BE2C (cell line): ENCODE measurements at regions not wholly inside any gene's neighbourhood (a gene's known extent, or its start where the extent isn't known, plus 50 kb on each side); places are given as distances from the start of the nearest gene placed in this dataset.

ENCODE experiments used
- DNase-seq: peaks from one replicate; pipeline ENCODE4 v3.0.0-alpha.2; 2020
- H3K27me3 ChIP-seq: fragments of 250-450 bp; sonication (Bioruptor Pico); 2 replicates; pipeline ENCODE4 v1.5.1; 2020; ENCODE audit warnings: mild to moderate bottlenecking
- H3K36me3 ChIP-seq: fragments of 250-450 bp; sonication (Bioruptor Pico); 2 replicates; pipeline ENCODE4 v1.5.1; 2020; ENCODE audit warnings: mild to moderate bottlenecking
- H3K4me1 ChIP-seq: fragments of 250-450 bp; sonication (Bioruptor Pico); 2 replicates; pipeline ENCODE4 v1.5.1; 2020
- H3K4me3 ChIP-seq: 2 replicates; pipeline ENCODE4 v1.5.1; 2011; ENCODE audit warnings: low read depth, low read length
- H3K9me3 ChIP-seq: fragments of 250-450 bp; sonication (Bioruptor Pico); 2 replicates; pipeline ENCODE4 v1.5.1; 2020
- CTCF ChIP-seq: IDR thresholded peaks from 2 replicates; pipeline ENCODE4 v1.5.1; 2012; ENCODE audit warnings: mild to moderate bottlenecking, low read depth, low read length

- Histone ChIP-seq H3K27me3 (no peaks in the 10 kb centered on the region), H3K4me3 (no peak overlapping the region), H3K9me3 (no peaks in the 10 kb centered on the region), H3K36me3 (no peaks in the 10 kb centered on the region), H3K4me1 (no peaks in the 10 kb centered on the region)
- no peak for DNase-seq
- TF ChIP-seq CTCF: no peak
Measured at GRCh38 chr4:156396534-156396933, 442.9 kb upstream of the CTSO start.

GRCh38 chr4:156391325-156391653 lies 437.6 kb upstream of the CTSO start:
- no peak for TF ChIP-seq CTCF
- H3K9me3 ChIP-seq: no peaks in the 10 kb centered on the region
- no peaks in the 10 kb centered on the region for H3K36me3 ChIP-seq
- H3K4me1 ChIP-seq: no peaks in the 10 kb centered on the region
- no peak overlapping the region for H3K4me3 ChIP-seq
- DNase-seq: no peak
- H3K27me3 ChIP-seq: no peaks in the 10 kb centered on the region

GRCh38 chr4:156390599-156391324 lies 437.1 kb upstream of the CTSO start:
- no peak for TF ChIP-seq CTCF
- no peaks in the 10 kb centered on the region for H3K27me3 ChIP-seq

GRCh38 chr4:156388826-156389225 lies 435.2 kb upstream of the CTSO start:
- H3K27me3 ChIP-seq: no peaks in the 10 kb centered on the region
- no peaks in the 10 kb centered on the region for H3K9me3 ChIP-seq
- TF ChIP-seq CTCF: no peak
- H3K4me3 ChIP-seq: no peak overlapping the region
- H3K4me1 ChIP-seq: no peaks in the 10 kb centered on the region
- no peaks in the 10 kb centered on the region for H3K36me3 ChIP-seq
- no peak for DNase-seq

More at GRCh38 chr4:156390599-156391324, 437.1 kb upstream of the CTSO start:
- Histone ChIP-seq H3K4me3 (no peak overlapping the region), H3K36me3 (no peaks in the 10 kb centered on the region), H3K9me3 (no peaks in the 10 kb centered on the region), H3K4me1 (no peaks in the 10 kb centered on the region)
- no peak for DNase-seq

- no peak for DNase-seq
Measured at GRCh38 chr4:156378033-156378665, 424.5 kb upstream of the CTSO start.

More at GRCh38 chr4:156378033-156378665, 424.5 kb upstream of the CTSO start:
- H3K27me3 ChIP-seq: no peaks in the 10 kb centered on the region
- no peaks in the 10 kb centered on the region for H3K4me1 ChIP-seq
- peak; percentile 48 for TF ChIP-seq CTCF
- H3K9me3 ChIP-seq: no peaks in the 10 kb centered on the region
- no peaks in the 10 kb centered on the region for H3K36me3 ChIP-seq
- no peak overlapping the region for H3K4me3 ChIP-seq
